Activated gamma-delta T cell (primary cell): ENCODE measurements at regions not wholly inside any gene's neighbourhood (a gene's known extent, or its start where the extent isn't known, plus 50 kb on each side); places are given as distances from the start of the nearest gene placed in this dataset.
"Not testable (repeated sequence)": the region's sequence is repeated elsewhere in the genome, so short reads cannot be mapped to it uniquely, and the experiment has no call there.

Experiments
- DNase-seq: peaks from one replicate; lab custom pipeline; 2025; lab: John Stamatoyannopoulos, UW

- DNase-seq, result no peak
Measured at GRCh38 chrX:40373641-40374040, 207.1 kb upstream of the ATP6AP2 start.

GRCh38 chrX:40373025-40373424 is 207.7 kb upstream of the ATP6AP2 start:
- no peak for DNase-seq

- DNase-seq, result no peak
Measured at GRCh38 chrX:40371376-40371775, 209.4 kb upstream of the ATP6AP2 start.

- no peak for DNase-seq
Measured at GRCh38 chrX:40368611-40369061, 212.1 kb upstream of the ATP6AP2 start.

GRCh38 chrX:40366661-40367060 is 214.1 kb upstream of the ATP6AP2 start:
- DNase-seq, result no peak

GRCh38 chrX:40362291-40362690 is 218.5 kb upstream of the ATP6AP2 start:
- DNase-seq, result not testable (repeated sequence)

GRCh38 chrX:40360557-40360956 is 220.2 kb upstream of the ATP6AP2 start:
- DNase-seq, result no peak

- no peak for DNase-seq
Measured at GRCh38 chrX:40359593-40359992, 221.2 kb upstream of the ATP6AP2 start.

GRCh38 chrX:40358994-40359393 is 221.8 kb upstream of the ATP6AP2 start:
- DNase-seq, result no peak

- no peak for DNase-seq
Measured at GRCh38 chrX:40349251-40349650, 231.5 kb upstream of the ATP6AP2 start.

GRCh38 chrX:40346379-40346778 is 234.4 kb upstream of the ATP6AP2 start:
- no peak for DNase-seq

- no peak for DNase-seq
Measured at GRCh38 chrX:40343319-40343718, 237.5 kb upstream of the ATP6AP2 start.

- no peak for DNase-seq
Measured at GRCh38 chrX:40340116-40340515, 240.7 kb upstream of the ATP6AP2 start.

- no peak for DNase-seq
Measured at GRCh38 chrX:40333344-40333743, 235.6 kb upstream of the BCOR start.

GRCh38 chrX:40331762-40332161 is 234.0 kb upstream of the BCOR start:
- no peak for DNase-seq

- DNase-seq, result no peak
Measured at GRCh38 chrX:40331353-40331752, 233.6 kb upstream of the BCOR start.

- DNase-seq, result no peak
Measured at GRCh38 chrX:40329616-40330015, 231.9 kb upstream of the BCOR start.

GRCh38 chrX:40327085-40327484 is 229.3 kb upstream of the BCOR start:
- no peak for DNase-seq

- DNase-seq, result no peak
Measured at GRCh38 chrX:40326186-40326965, 228.6 kb upstream of the BCOR start.

- DNase-seq, result no peak
Measured at GRCh38 chrX:40325161-40325560, 227.4 kb upstream of the BCOR start.

GRCh38 chrX:40323977-40324376 is 226.2 kb upstream of the BCOR start:
- no peak for DNase-seq

- DNase-seq, result no peak
Measured at GRCh38 chrX:40320819-40321218, 223.1 kb upstream of the BCOR start.

GRCh38 chrX:40318801-40319200 is 221.0 kb upstream of the BCOR start:
- no peak for DNase-seq

GRCh38 chrX:40318076-40318475 is 220.3 kb upstream of the BCOR start:
- DNase-seq, result no peak
